Endothelial cell of umbilical vein (primary cell): ENCODE measurements at regions not wholly inside any gene's neighbourhood (a gene's known extent, or its start where the extent isn't known, plus 50 kb on each side); places are given as distances from the start of the nearest gene placed in this dataset.

Experiments
- BruUV-seq: library from RNA; stranded (reverse); fragments of 400-500 nt; replicated peaks from 2 replicates; lab custom pipeline; 2021; lab: Mats Ljungman, UMichigan
- CTCF ChIA-PET: fragments of 300-600, 350-600 bp; sonication (Branson Sonifier 250); formaldehyde crosslinking; loops from one replicate; lab custom pipeline; 2021; ENCODE audit warnings: antibody characterized with exemption, inconsistent platforms; lab: Charles Lee
- POLR2A ChIA-PET: fragments of 300-600, 350-600 bp; sonication (Branson Sonifier 250); formaldehyde crosslinking; loops from one replicate; lab custom pipeline; 2021; ENCODE audit warnings: antibody characterized with exemption, inconsistent platforms; lab: Charles Lee
- DNase-seq: peaks from one replicate; pipeline ENCODE4 v3.0.0-alpha.2; 2011; ENCODE audit warnings: low read depth, low spot score
- FAIRE-seq: peaks from 2 replicates; lab custom pipeline; 2011; peaks lifted over from hg19 to GRCh38; lab: Jason Lieb, UNC
- H2AFZ ChIP-seq: 2 replicates; pipeline ENCODE4 v1.6.0; 2012; ENCODE audit warnings: low read depth, low read length, control low read depth, inconsistent platforms
- H3K27ac ChIP-seq: 2 replicates; pipeline ENCODE4 v1.5.1; 2011; ENCODE audit warnings: low read depth, mild to moderate bottlenecking, control low read depth, low read length, moderate library complexity; ENCODE audit not compliant: insufficient read depth
- H3K27me3 ChIP-seq, 2 experiments: 2 replicates each; pipeline versions ENCODE4 v1.6.0 to v1.6.1; 2011; ENCODE audit warnings: low read length in 2 of 2, mixed read lengths in 1 of 2; ENCODE audit not compliant: control insufficient read depth in 2 of 2, insufficient read depth in 2 of 2
- H3K36me3 ChIP-seq, 2 experiments: 2 replicates in 1 of 2; 3 replicates in 1 of 2; pipeline ENCODE4 v1.5.1; 2011; ENCODE audit warnings: low read length in 2 of 2, mild to moderate bottlenecking in 1 of 2, moderate library complexity in 1 of 2; ENCODE audit not compliant: control insufficient read depth in 2 of 2, insufficient read depth in 2 of 2; ENCODE audit errors: extremely low read depth in 1 of 2
- H3K4me1 ChIP-seq: 3 replicates; pipeline ENCODE4 v1.5.1; 2011; ENCODE audit warnings: mild to moderate bottlenecking, low read length; ENCODE audit not compliant: control insufficient read depth, insufficient read depth; ENCODE audit errors: extremely low read depth
- H3K4me2 ChIP-seq: 2 replicates; pipeline ENCODE4 v1.6.1; 2011; ENCODE audit warnings: low read length, control low read depth, mixed read lengths; ENCODE audit not compliant: insufficient read depth
- H3K4me3 ChIP-seq, 3 experiments: fragments of 200-600 bp in 1 of 3; sonication (generic), shearing (Covaris generic) in 1 of 3; replicated peaks in 1 of 3; 2 replicates each; pipeline ENCODE4 v1.5.1; 2011 to 2016; ENCODE audit warnings: control low read depth in 3 of 3, low read length in 3 of 3, mild to moderate bottlenecking in 2 of 3, inconsistent platforms in 1 of 3, low read depth in 1 of 3, moderate library complexity in 1 of 3; ENCODE audit not compliant: insufficient read depth in 1 of 3
- H3K79me2 ChIP-seq: 2 replicates; pipeline ENCODE4 v1.6.0; 2012; ENCODE audit warnings: low read length, inconsistent platforms; ENCODE audit not compliant: control insufficient read depth, insufficient read depth
- H3K9ac ChIP-seq: replicated peaks from 2 replicates; pipeline ENCODE3; 2011; ENCODE audit warnings: low read length, control low read depth; ENCODE audit not compliant: insufficient read depth; ENCODE audit errors: extremely low read depth
- H3K9me1 ChIP-seq: replicated peaks from 3 replicates; pipeline ENCODE4 v1.6.0; 2011; ENCODE audit warnings: mild to moderate bottlenecking, low read length; ENCODE audit not compliant: control insufficient read depth, insufficient read depth; ENCODE audit errors: extremely low read depth
- H3K9me3 ChIP-seq: replicated peaks from 2 replicates; pipeline ENCODE4 v1.5.1; 2012; ENCODE audit warnings: low read length, inconsistent platforms; ENCODE audit not compliant: control insufficient read depth, insufficient read depth
- H4K20me1 ChIP-seq: replicated peaks from 2 replicates; pipeline ENCODE3; 2011; ENCODE audit warnings: mild to moderate bottlenecking, low read length; ENCODE audit not compliant: control insufficient read depth, insufficient read depth; ENCODE audit errors: extremely low read depth
- CTCF ChIP-seq, 2 donors: IDR thresholded peaks; 1 replicate in 1 of 2; 2 replicates in 1 of 2; pipeline ENCODE4 v1.5.1; 2011; ENCODE audit warnings: low read length in 2 of 2, mild to moderate bottlenecking in 2 of 2, moderate library complexity in 2 of 2, control low read depth in 1 of 2, inconsistent platforms in 1 of 2, low read depth in 1 of 2; ENCODE audit not compliant: insufficient read depth in 1 of 2; ENCODE audit errors: extremely low read depth in 1 of 2
- EZH2 ChIP-seq: IDR thresholded peaks from 2 replicates; pipeline ENCODE4 v1.6.1; 2012; ENCODE audit warnings: borderline replicate concordance, low read depth, mild to moderate bottlenecking, moderate library complexity, low read length, inconsistent platforms; ENCODE audit not compliant: severe bottlenecking
- FOS ChIP-seq: IDR thresholded peaks from 2 replicates; pipeline ENCODE4 v1.6.1; 2011; ENCODE audit warnings: mild to moderate bottlenecking, low read length, moderate library complexity, borderline replicate concordance; ENCODE audit not compliant: insufficient read depth
- GATA2 ChIP-seq: IDR thresholded peaks from 2 replicates; pipeline ENCODE4 v1.7.0; 2011; ENCODE audit warnings: low read depth, mild to moderate bottlenecking, moderate library complexity, mixed read lengths, low read length; ENCODE audit not compliant: insufficient read length, insufficient read depth
- JUN ChIP-seq: IDR thresholded peaks from 2 replicates; pipeline ENCODE4 v1.6.1; 2011; ENCODE audit warnings: borderline replicate concordance, low read depth; ENCODE audit not compliant: insufficient read length, insufficient read depth
- MAX ChIP-seq: IDR thresholded peaks from 2 replicates; pipeline ENCODE4 v1.6.1; 2011; ENCODE audit not compliant: insufficient read depth, insufficient read length
- MYC ChIP-seq: IDR thresholded peaks from one replicate; pipeline ENCODE4 v1.6.1; 2011; ENCODE audit warnings: mild to moderate bottlenecking, low read depth, low read length
- POLR2A ChIP-seq: IDR thresholded peaks from 2 replicates; pipeline ENCODE4 v1.6.1; 2012; ENCODE audit warnings: low read depth, mild to moderate bottlenecking, control low read depth, low read length
- POLR2AphosphoS5 ChIP-seq: IDR thresholded peaks from 2 replicates; pipeline ENCODE4 v1.6.1; 2012; ENCODE audit warnings: low read depth, mild to moderate bottlenecking, control low read depth, low read length, moderate library complexity; ENCODE audit not compliant: insufficient read depth
- dilution Hi-C: fragments of 300-500 bp; cut with MboI; formaldehyde crosslinking; loops from one replicate; pipeline ENCODE4 v1.15.0; 2019; ENCODE audit warnings: low sequenced_read_pairs; ENCODE audit not compliant: extremely low pct_ligation_motif_present
- intact Hi-C: fragments of 100-400 bp; cut with micrococcal nuclease; formaldehyde crosslinking; loops from one replicate; pipeline ENCODE4 v1.10.0; 2022

GRCh38 chr2:241945311-241945710 lies 75.8 kb downstream of the RTP5 start:
- no peaks in the 10 kb centered on the region for H3K9me3 ChIP-seq
- no peaks in the 10 kb centered on the region for H3K36me3 ChIP-seq
- TF ChIP-seq MAX: no peak
- no peak for TF ChIP-seq POLR2A
- no peak for TF ChIP-seq CTCF (IDR thresholded peaks at IDR 0.05; ENCODE audit: extremely low read depth in 1 of 2, insufficient read depth in 1 of 2, low read depth in 1 of 2, low read length in 2 of 2)
- TF ChIP-seq MYC: no peak
- TF ChIP-seq FOS: no peak
- TF ChIP-seq EZH2: no peak
- TF ChIP-seq JUN: no peak
- TF ChIP-seq POLR2AphosphoS5: no peak
- no peak for TF ChIP-seq GATA2
- BruUV-seq: no TSS peak
- H3K9me1 ChIP-seq: no peaks in the 10 kb centered on the region
- no peak overlapping the region for H2AFZ ChIP-seq
- no peak overlapping the region for H3K4me3 ChIP-seq
- no peak overlapping the region for H3K27ac ChIP-seq
- no peak overlapping the region for H3K4me2 ChIP-seq
- no peak overlapping the region for H3K9ac ChIP-seq
- no peaks in the 10 kb centered on the region for H4K20me1 ChIP-seq
- dilution Hi-C loops (no loop called here), intact Hi-C loops (no loop called here)
- no peaks in the 10 kb centered on the region for H3K27me3 ChIP-seq
- FAIRE-seq: no peak
- no peaks in the 10 kb centered on the region for H3K79me2 ChIP-seq
- DNase-seq: no peak
- POLR2A ChIA-PET: no interaction called here
- CTCF ChIA-PET: no interaction called here
- no peaks in the 10 kb centered on the region for H3K4me1 ChIP-seq
